ENCODE measurements at regions not wholly inside any gene's neighbourhood (a gene's known extent, or its start where the extent isn't known, plus 50 kb on each side); places are given as distances from the start of the nearest gene placed in this dataset.
"Not testable (repeated sequence)": the region's sequence is repeated elsewhere in the genome, so short reads cannot be mapped to it uniquely, and the experiment has no call there.

- Histone ChIP-seq H3K4me1 (ENCODE audit: control insufficient read depth, insufficient read depth, low read depth, low read length) (no peaks in the 10 kb centered on the region), H2AK5ac (ENCODE audit: low read length, severe bottlenecking) (no peak overlapping the region), H4K8ac (ENCODE audit: low read length) (no peak overlapping the region), H3K79me1 (replicated peaks; ENCODE audit: low read length, poor library complexity, severe bottlenecking) (no peaks in the 10 kb centered on the region), H3K36me3 (ENCODE audit: control insufficient read depth in 1 of 2, insufficient read depth in 2 of 2, low read depth in 1 of 2, low read length in 2 of 2) (no peaks in the 10 kb centered on the region), H2BK120ac (ENCODE audit: low read depth, low read length) (no peak overlapping the region), H2AFZ (ENCODE audit: low read depth, low read length) (no peak overlapping the region), H3K9ac (ENCODE audit: low read length) (no peak overlapping the region), H2BK15ac (ENCODE audit: low read depth, poor library complexity, severe bottlenecking) (no peak overlapping the region), H3K4me3 (ENCODE audit: insufficient read depth in 1 of 2, low read depth in 1 of 2, low read length in 2 of 2) (no peak overlapping the region), H3K23ac (ENCODE audit: low read length in 2 of 2) (no peak overlapping the region), H4K91ac (ENCODE audit: low read length) (no peak overlapping the region), H3K27me3 (ENCODE audit: control insufficient read depth in 1 of 2, insufficient read depth in 1 of 2, low read length in 2 of 2) (no peaks in the 10 kb centered on the region), H3K4ac (ENCODE audit: low read depth in 1 of 2, low read length in 2 of 2) (no peak overlapping the region), H3K9me3 (ENCODE audit: control insufficient read depth, low read length) (no peaks in the 10 kb centered on the region), H3K14ac (ENCODE audit: low read length in 2 of 2) (no peak overlapping the region), H3K27ac (ENCODE audit: low read length, poor library complexity, severe bottlenecking) (no peak overlapping the region), H2BK5ac (ENCODE audit: low read depth, low read length, poor library complexity, severe bottlenecking) (no peak overlapping the region), H3K18ac (ENCODE audit: low read depth in 1 of 2, low read length in 2 of 2) (no peak overlapping the region), H2BK12ac (ENCODE audit: low read length in 2 of 2) (no peak overlapping the region), H3K4me2 (ENCODE audit: low read length, poor library complexity, severe bottlenecking) (no peak overlapping the region)
- DNase-seq, result no peak
- 70% methylated on average over 8 of the region's 8 CpGs for WGBS
Measured at GRCh38 chr2:95719473-95720060, 127.8 kb downstream of the TRIM43 start.

GRCh38 chr2:95721726-95722125, 129.9 kb downstream of the TRIM43 start:
- WGBS, result 85% methylated on average over 8 of the region's 8 CpGs
- H4K91ac ChIP-seq (ENCODE audit: low read length), result no peak overlapping the region
- H3K79me1 ChIP-seq (replicated peaks; ENCODE audit: low read length, poor library complexity, severe bottlenecking), result no peaks in the 10 kb centered on the region
- H3K4me1 ChIP-seq (ENCODE audit: control insufficient read depth, insufficient read depth, low read depth, low read length), result no peaks in the 10 kb centered on the region
- H3K9ac ChIP-seq (ENCODE audit: low read length), result no peak overlapping the region
- no peak overlapping the region for H2BK12ac ChIP-seq (ENCODE audit: low read length in 2 of 2)
- no peak overlapping the region for H2BK120ac ChIP-seq (ENCODE audit: low read depth, low read length)
- H3K4me3 ChIP-seq (ENCODE audit: insufficient read depth in 1 of 2, low read depth in 1 of 2, low read length in 2 of 2), result no peak overlapping the region
- H3K18ac ChIP-seq (ENCODE audit: low read depth in 1 of 2, low read length in 2 of 2), result no peak overlapping the region
- H3K27ac ChIP-seq (ENCODE audit: low read length, poor library complexity, severe bottlenecking), result no peak overlapping the region
- no peak overlapping the region for H2BK15ac ChIP-seq (ENCODE audit: low read depth, poor library complexity, severe bottlenecking)
- H3K4me2 ChIP-seq (ENCODE audit: low read length, poor library complexity, severe bottlenecking), result no peak overlapping the region
- no peak for DNase-seq
- no peak overlapping the region for H2AK5ac ChIP-seq (ENCODE audit: low read length, severe bottlenecking)
- no peak overlapping the region for H2BK5ac ChIP-seq (ENCODE audit: low read depth, low read length, poor library complexity, severe bottlenecking)
- no peaks in the 10 kb centered on the region for H3K36me3 ChIP-seq (ENCODE audit: control insufficient read depth in 1 of 2, insufficient read depth in 2 of 2, low read depth in 1 of 2, low read length in 2 of 2)
- H3K14ac ChIP-seq (ENCODE audit: low read length in 2 of 2), result no peak overlapping the region
- no peak overlapping the region for H2AFZ ChIP-seq (ENCODE audit: low read depth, low read length)
- H3K23ac ChIP-seq (ENCODE audit: low read length in 2 of 2), result no peak overlapping the region
- no peaks in the 10 kb centered on the region for H3K27me3 ChIP-seq (ENCODE audit: control insufficient read depth in 1 of 2, insufficient read depth in 1 of 2, low read length in 2 of 2)
- H3K9me3 ChIP-seq (ENCODE audit: control insufficient read depth, low read length), result no peaks in the 10 kb centered on the region
- no peak overlapping the region for H3K4ac ChIP-seq (ENCODE audit: low read depth in 1 of 2, low read length in 2 of 2)
- no peak overlapping the region for H4K8ac ChIP-seq (ENCODE audit: low read length)

GRCh38 chr2:95722131-95722697, 130.4 kb downstream of the TRIM43 start:
- H2BK5ac ChIP-seq (ENCODE audit: low read depth, low read length, poor library complexity, severe bottlenecking), result no peak overlapping the region
- H2AK5ac ChIP-seq (ENCODE audit: low read length, severe bottlenecking), result no peak overlapping the region
- H3K9ac ChIP-seq (ENCODE audit: low read length), result no peak overlapping the region
- no peaks in the 10 kb centered on the region for H3K36me3 ChIP-seq (ENCODE audit: control insufficient read depth in 1 of 2, insufficient read depth in 2 of 2, low read depth in 1 of 2, low read length in 2 of 2)
- no peak overlapping the region for H2BK12ac ChIP-seq (ENCODE audit: low read length in 2 of 2)
- no peak overlapping the region for H3K4me3 ChIP-seq (ENCODE audit: insufficient read depth in 1 of 2, low read depth in 1 of 2, low read length in 2 of 2)
- H4K91ac ChIP-seq (ENCODE audit: low read length), result no peak overlapping the region
- no peaks in the 10 kb centered on the region for H3K79me1 ChIP-seq (replicated peaks; ENCODE audit: low read length, poor library complexity, severe bottlenecking)
- DNase-seq, result no peak
- no peak overlapping the region for H3K27ac ChIP-seq (ENCODE audit: low read length, poor library complexity, severe bottlenecking)
- H4K8ac ChIP-seq (ENCODE audit: low read length), result no peak overlapping the region
- no peak overlapping the region for H2BK120ac ChIP-seq (ENCODE audit: low read depth, low read length)
- no peak overlapping the region for H3K14ac ChIP-seq (ENCODE audit: low read length in 2 of 2)
- H3K4me2 ChIP-seq (ENCODE audit: low read length, poor library complexity, severe bottlenecking), result no peak overlapping the region
- H3K9me3 ChIP-seq (ENCODE audit: control insufficient read depth, low read length), result no peaks in the 10 kb centered on the region
- H3K4me1 ChIP-seq (ENCODE audit: control insufficient read depth, insufficient read depth, low read depth, low read length), result no peaks in the 10 kb centered on the region
- 75% methylated on average over 10 of the region's 11 CpGs for WGBS
- no peak overlapping the region for H3K23ac ChIP-seq (ENCODE audit: low read length in 2 of 2)
- H3K18ac ChIP-seq (ENCODE audit: low read depth in 1 of 2, low read length in 2 of 2), result no peak overlapping the region
- no peak overlapping the region for H2BK15ac ChIP-seq (ENCODE audit: low read depth, poor library complexity, severe bottlenecking)
- no peak overlapping the region for H3K4ac ChIP-seq (ENCODE audit: low read depth in 1 of 2, low read length in 2 of 2)
- no peaks in the 10 kb centered on the region for H3K27me3 ChIP-seq (ENCODE audit: control insufficient read depth in 1 of 2, insufficient read depth in 1 of 2, low read length in 2 of 2)
- no peak overlapping the region for H2AFZ ChIP-seq (ENCODE audit: low read depth, low read length)

GRCh38 chr2:95723627-95724210, 131.9 kb downstream of the TRIM43 start:
- H2BK15ac ChIP-seq (ENCODE audit: low read depth, poor library complexity, severe bottlenecking); H2BK12ac ChIP-seq (ENCODE audit: low read length in 2 of 2); H3K9me3 ChIP-seq (ENCODE audit: control insufficient read depth, low read length); H3K4me2 ChIP-seq (ENCODE audit: low read length, poor library complexity, severe bottlenecking); H3K27me3 ChIP-seq (ENCODE audit: control insufficient read depth in 1 of 2, insufficient read depth in 1 of 2, low read length in 2 of 2); H3K18ac ChIP-seq (ENCODE audit: low read depth in 1 of 2, low read length in 2 of 2); H3K36me3 ChIP-seq (ENCODE audit: control insufficient read depth in 1 of 2, insufficient read depth in 2 of 2, low read depth in 1 of 2, low read length in 2 of 2); H3K14ac ChIP-seq (ENCODE audit: low read length in 2 of 2); H2BK120ac ChIP-seq (ENCODE audit: low read depth, low read length); H2BK5ac ChIP-seq (ENCODE audit: low read depth, low read length, poor library complexity, severe bottlenecking); H2AFZ ChIP-seq (ENCODE audit: low read depth, low read length); H3K9ac ChIP-seq (ENCODE audit: low read length); H3K4me3 ChIP-seq (ENCODE audit: insufficient read depth in 1 of 2, low read depth in 1 of 2, low read length in 2 of 2); H3K27ac ChIP-seq (ENCODE audit: low read length, poor library complexity, severe bottlenecking); H4K91ac ChIP-seq (ENCODE audit: low read length); H3K23ac ChIP-seq (ENCODE audit: low read length in 2 of 2); H3K4me1 ChIP-seq (ENCODE audit: control insufficient read depth, insufficient read depth, low read depth, low read length); H3K4ac ChIP-seq (ENCODE audit: low read depth in 1 of 2, low read length in 2 of 2); H4K8ac ChIP-seq (ENCODE audit: low read length); DNase-seq; H2AK5ac ChIP-seq (ENCODE audit: low read length, severe bottlenecking); H3K79me1 ChIP-seq (replicated peaks; ENCODE audit: low read length, poor library complexity, severe bottlenecking): not testable (repeated sequence)
- 60% methylated on average over 4 of the region's 4 CpGs for WGBS
